ENCODE measurements at regions not wholly inside any gene's neighbourhood (a gene's known extent, or its start where the extent isn't known, plus 50 kb on each side); places are given as distances from the start of the nearest gene placed in this dataset.

- DNase-seq (ENCODE audit: low read depth in 3 of 3, low spot score in 2 of 3): no peak
These were observed 685.6 kb downstream of the AMY1C start for GRCh38 chr1:104435255-104435654.

- no peak for DNase-seq (ENCODE audit: low read depth in 3 of 3, low spot score in 2 of 3)
These were observed 690.3 kb downstream of the AMY1C start for GRCh38 chr1:104440011-104440410.

GRCh38 chr1:104456724-104457123, 707.0 kb downstream of the AMY1C start:
- no peak for DNase-seq (ENCODE audit: low read depth in 3 of 3, low spot score in 2 of 3)

GRCh38 chr1:104459886-104460285, 710.2 kb downstream of the AMY1C start:
- no peak for DNase-seq (ENCODE audit: low read depth in 3 of 3, low spot score in 2 of 3)

- no peak for DNase-seq (ENCODE audit: low read depth in 3 of 3, low spot score in 2 of 3)
These were observed 711.2 kb downstream of the AMY1C start for GRCh38 chr1:104460880-104461279.

GRCh38 chr1:104463126-104463697, 713.5 kb downstream of the AMY1C start:
- DNase-seq (ENCODE audit: low read depth in 3 of 3, low spot score in 2 of 3): no peak

GRCh38 chr1:104466068-104466467, 716.4 kb downstream of the AMY1C start:
- no peak for DNase-seq (ENCODE audit: low read depth in 3 of 3, low spot score in 2 of 3)

- DNase-seq (ENCODE audit: low read depth in 3 of 3, low spot score in 2 of 3): no peak
These were observed 717.9 kb downstream of the AMY1C start for GRCh38 chr1:104467590-104467989.

GRCh38 chr1:104468282-104468681, 718.6 kb downstream of the AMY1C start:
- DNase-seq (ENCODE audit: low read depth in 3 of 3, low spot score in 2 of 3): no peak

- no peak for DNase-seq (ENCODE audit: low read depth in 3 of 3, low spot score in 2 of 3)
These were observed 726.4 kb downstream of the AMY1C start for GRCh38 chr1:104476126-104476525.

GRCh38 chr1:104488296-104489015, 738.8 kb downstream of the AMY1C start:
- no peak for DNase-seq (ENCODE audit: low read depth in 3 of 3, low spot score in 2 of 3)

GRCh38 chr1:104526158-104526795, 776.6 kb downstream of the AMY1C start:
- DNase-seq (ENCODE audit: low read depth in 3 of 3, low spot score in 2 of 3): no peak

- no peak for DNase-seq (ENCODE audit: low read depth in 3 of 3, low spot score in 2 of 3)
These were observed 782.3 kb downstream of the AMY1C start for GRCh38 chr1:104531990-104532389.

GRCh38 chr1:104574620-104575019, 824.9 kb downstream of the AMY1C start:
- DNase-seq (ENCODE audit: low read depth in 3 of 3, low spot score in 2 of 3): no peak

GRCh38 chr1:104592926-104593325, 843.2 kb downstream of the AMY1C start:
- no peak for DNase-seq (ENCODE audit: low read depth in 3 of 3, low spot score in 2 of 3)

- no peak for DNase-seq (ENCODE audit: low read depth in 3 of 3, low spot score in 2 of 3)
These were observed 843.9 kb downstream of the AMY1C start for GRCh38 chr1:104593413-104594187.

- DNase-seq (ENCODE audit: low read depth in 3 of 3, low spot score in 2 of 3): no peak
These were observed 867.8 kb downstream of the AMY1C start for GRCh38 chr1:104617474-104617873.

GRCh38 chr1:104621221-104621620, 871.5 kb downstream of the AMY1C start:
- no peak for DNase-seq (ENCODE audit: low read depth in 3 of 3, low spot score in 2 of 3)

- no peak for DNase-seq (ENCODE audit: low read depth in 3 of 3, low spot score in 2 of 3)
These were observed 874.8 kb downstream of the AMY1C start for GRCh38 chr1:104624538-104624937.

- no peak for DNase-seq (ENCODE audit: low read depth in 3 of 3, low spot score in 2 of 3)
These were observed 879.9 kb downstream of the AMY1C start for GRCh38 chr1:104629589-104629988.

- DNase-seq (ENCODE audit: low read depth in 3 of 3, low spot score in 2 of 3): no peak
These were observed 881.0 kb downstream of the AMY1C start for GRCh38 chr1:104630567-104631149.

Data from right renal cortex interstitium (tissue), 3 donors.